ENCODE measurements at regions not wholly inside any gene's neighbourhood (a gene's known extent, or its start where the extent isn't known, plus 50 kb on each side); places are given as distances from the start of the nearest gene placed in this dataset.

DNA sequence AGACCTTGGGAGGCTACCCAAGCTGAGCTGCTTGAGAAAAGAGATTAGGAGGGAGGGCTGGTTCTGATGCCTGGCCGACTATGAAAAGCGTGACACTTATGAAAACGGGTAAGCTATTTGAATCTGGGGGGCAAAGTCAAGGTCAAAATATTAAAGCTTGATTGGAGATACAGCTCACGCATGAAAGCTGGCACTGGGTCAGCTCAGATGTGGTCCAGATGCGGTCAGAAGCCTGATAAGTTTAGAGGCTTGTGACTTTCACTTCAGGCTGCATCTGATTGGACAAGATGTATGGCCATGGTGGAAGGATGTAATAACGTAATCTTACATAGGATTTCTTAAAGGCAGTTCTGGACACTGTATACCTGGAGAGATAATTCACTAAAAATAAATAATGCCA, 690.3 kb downstream of the NTRK3 start:
- Histone ChIP-seq H3K4me3 (no peak overlapping the region), H3K36me3 (no peaks in the 10 kb centered on the region), H3K9me3 (no peaks in the 10 kb centered on the region), H3K27ac (no peak overlapping the region), H3K27me3 (no peaks in the 10 kb centered on the region), H3K4me1 (no peaks in the 10 kb centered on the region)
- ATAC-seq = no peak
- TF ChIP-seq POLR2A (IDR thresholded peaks at IDR 0.05) (no peak), POLR2AphosphoS5 (IDR thresholded peaks at IDR 0.05) (no peak), EP300 (IDR thresholded peaks at IDR 0.05) (no peak)
- TF ChIP-seq, protein P1, sequence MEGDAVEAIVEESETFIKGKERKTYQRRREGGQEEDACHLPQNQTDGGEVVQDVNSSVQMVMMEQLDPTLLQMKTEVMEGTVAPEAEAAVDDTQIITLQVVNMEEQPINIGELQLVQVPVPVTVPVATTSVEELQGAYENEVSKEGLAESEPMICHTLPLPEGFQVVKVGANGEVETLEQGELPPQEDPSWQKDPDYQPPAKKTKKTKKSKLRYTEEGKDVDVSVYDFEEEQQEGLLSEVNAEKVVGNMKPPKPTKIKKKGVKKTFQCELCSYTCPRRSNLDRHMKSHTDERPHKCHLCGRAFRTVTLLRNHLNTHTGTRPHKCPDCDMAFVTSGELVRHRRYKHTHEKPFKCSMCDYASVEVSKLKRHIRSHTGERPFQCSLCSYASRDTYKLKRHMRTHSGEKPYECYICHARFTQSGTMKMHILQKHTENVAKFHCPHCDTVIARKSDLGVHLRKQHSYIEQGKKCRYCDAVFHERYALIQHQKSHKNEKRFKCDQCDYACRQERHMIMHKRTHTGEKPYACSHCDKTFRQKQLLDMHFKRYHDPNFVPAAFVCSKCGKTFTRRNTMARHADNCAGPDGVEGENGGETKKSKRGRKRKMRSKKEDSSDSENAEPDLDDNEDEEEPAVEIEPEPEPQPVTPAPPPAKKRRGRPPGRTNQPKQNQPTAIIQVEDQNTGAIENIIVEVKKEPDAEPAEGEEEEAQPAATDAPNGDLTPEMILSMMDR (IDR thresholded peaks at IDR 0.05) = no peak
- 62 to 81% methylated on average over 6 of the region's 6 CpGs for WGBS, 2 donors (ENCODE audit: low coverage in 1 of 2)

DNA sequence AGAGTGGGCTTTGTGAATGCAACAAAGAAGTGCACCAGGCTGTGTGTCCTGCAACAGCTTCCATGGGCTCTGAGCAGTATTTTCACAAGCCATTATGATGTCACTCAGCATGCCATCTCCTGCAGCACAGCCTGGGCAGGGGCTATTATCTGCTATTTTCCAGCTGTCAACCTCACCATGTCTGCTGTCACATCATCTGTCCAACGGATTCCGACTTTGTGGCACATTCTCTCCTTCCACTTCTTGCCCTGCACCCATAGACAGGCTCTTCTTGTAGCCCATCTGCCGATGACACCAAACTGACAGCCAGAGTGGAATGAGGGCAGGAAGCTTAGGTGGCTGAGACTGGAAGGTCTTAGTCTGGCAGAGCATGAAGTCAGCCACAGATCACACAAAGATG, 691.9 kb downstream of the NTRK3 start:
- 40 to 50% methylated on average over 2 to 3 of the region's 3 CpGs for WGBS, 2 donors (ENCODE audit: low coverage in 1 of 2)
- Histone ChIP-seq H3K27ac (no peak overlapping the region), H3K4me1 (no peaks in the 10 kb centered on the region), H3K27me3 (no peaks in the 10 kb centered on the region), H3K9me3 (no peaks in the 10 kb centered on the region), H3K36me3 (no peaks in the 10 kb centered on the region), H3K4me3 (no peak overlapping the region)
- no peak for TF ChIP-seq EP300 (IDR thresholded peaks at IDR 0.05)
- TF ChIP-seq POLR2AphosphoS5 (IDR thresholded peaks at IDR 0.05) = no peak
- TF ChIP-seq, protein P1 (IDR thresholded peaks at IDR 0.05) = no peak
- TF ChIP-seq POLR2A (IDR thresholded peaks at IDR 0.05) = no peak
- ATAC-seq = no peak

DNA sequence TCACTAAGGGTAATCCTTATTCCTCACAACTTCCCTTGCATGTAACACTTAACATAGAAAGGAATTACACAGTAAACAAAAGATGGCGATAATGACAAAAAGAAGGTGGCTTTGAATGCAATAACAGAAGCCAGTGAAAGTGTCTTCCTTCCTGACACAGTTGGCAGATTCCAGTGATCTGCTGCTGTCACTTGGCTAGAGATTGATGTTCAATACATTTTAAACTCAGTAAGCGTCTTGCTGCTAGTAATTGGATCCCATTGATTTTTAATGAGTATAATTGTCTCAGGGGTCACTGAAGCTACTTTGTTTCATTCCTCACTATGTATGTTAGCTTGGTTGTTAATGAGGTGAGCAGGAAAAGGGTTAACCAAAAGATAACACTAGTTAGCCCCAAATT, 692.7 kb downstream of the NTRK3 start:
- Histone ChIP-seq H3K27me3 (no peaks in the 10 kb centered on the region), H3K4me3 (no peak overlapping the region), H3K4me1 (no peaks in the 10 kb centered on the region), H3K27ac (no peak overlapping the region), H3K36me3 (no peaks in the 10 kb centered on the region), H3K9me3 (no peaks in the 10 kb centered on the region)
- no peak for ATAC-seq
- WGBS, 2 donors (ENCODE audit: low coverage in 1 of 2) = 38 to 42% methylated on average over 1 to 2 of the region's 2 CpGs
- TF ChIP-seq, protein P1 (IDR thresholded peaks at IDR 0.05) = no peak
- no peak for TF ChIP-seq EP300 (IDR thresholded peaks at IDR 0.05)
- no peak for TF ChIP-seq POLR2A (IDR thresholded peaks at IDR 0.05)
- no peak for TF ChIP-seq POLR2AphosphoS5 (IDR thresholded peaks at IDR 0.05)

DNA sequence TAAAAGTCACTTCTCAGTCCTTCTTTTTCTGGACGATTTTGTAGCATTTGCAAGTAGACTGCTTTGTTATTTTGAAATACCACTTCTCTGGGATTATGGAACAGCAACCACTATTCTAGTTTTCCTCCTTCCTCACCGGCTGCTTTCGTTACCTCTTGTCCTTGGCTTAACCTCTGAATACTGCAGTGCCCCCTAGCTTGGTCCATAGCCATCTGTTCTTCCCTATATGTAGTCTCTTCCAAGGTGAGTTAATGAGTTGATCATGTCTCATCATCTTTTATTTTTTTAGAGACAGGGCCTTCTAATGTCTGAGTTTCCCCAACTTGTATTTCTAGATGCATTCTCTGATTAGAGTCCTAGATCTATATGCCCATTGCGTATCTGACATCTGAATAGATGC, 694.3 kb downstream of the NTRK3 start:
- 78 to 100% methylated on average over 1 to 4 of the region's 4 CpGs for whole genome bisulfite sequencing, 2 donors (ENCODE audit: low coverage in 1 of 2)
- ATAC-seq = no peak
- Histone ChIP-seq H3K36me3 (no peaks in the 10 kb centered on the region), H3K27ac (no peak overlapping the region), H3K4me1 (no peaks in the 10 kb centered on the region), H3K4me3 (no peak overlapping the region), H3K9me3 (no peaks in the 10 kb centered on the region), H3K27me3 (no peaks in the 10 kb centered on the region)
- TF ChIP-seq POLR2A (IDR thresholded peaks at IDR 0.05) = no peak
- no peak for TF ChIP-seq POLR2AphosphoS5 (IDR thresholded peaks at IDR 0.05)
- no peak for TF ChIP-seq EP300 (IDR thresholded peaks at IDR 0.05)
- TF ChIP-seq, protein P1 (IDR thresholded peaks at IDR 0.05) = no peak

DNA sequence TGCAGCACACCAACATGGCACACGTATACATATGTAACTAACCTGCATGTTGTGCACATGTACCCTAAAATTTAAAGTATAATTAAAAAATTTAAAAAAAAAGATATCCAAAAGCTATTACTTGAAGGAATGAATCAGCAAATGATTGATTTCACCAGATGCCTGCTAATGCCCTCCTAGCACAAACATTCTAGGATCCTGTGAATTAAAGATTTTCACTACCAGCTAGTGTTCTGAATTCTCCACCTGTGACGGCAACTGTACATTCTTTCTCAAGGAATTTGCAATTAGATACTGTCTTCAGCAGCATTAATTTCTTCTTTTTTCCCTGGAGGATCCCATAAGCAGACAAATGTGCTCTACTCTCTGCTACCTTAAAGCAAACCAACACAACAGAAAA, 694.9 kb downstream of the NTRK3 start:
- ATAC-seq = no peak
- H3K36me3 ChIP-seq = no peaks in the 10 kb centered on the region
- H3K9me3 ChIP-seq = no peaks in the 10 kb centered on the region
- H3K4me3 ChIP-seq = no peak overlapping the region
- H3K4me1 ChIP-seq = no peaks in the 10 kb centered on the region
- no peaks in the 10 kb centered on the region for H3K27me3 ChIP-seq
- WGBS, 2 donors (ENCODE audit: low coverage in 1 of 2) = 83 to 92% methylated on average over 2 of the region's 2 CpGs
- no peak for TF ChIP-seq EP300 (IDR thresholded peaks at IDR 0.05)
- no peak for TF ChIP-seq POLR2A (IDR thresholded peaks at IDR 0.05)
- TF ChIP-seq, protein P1 (IDR thresholded peaks at IDR 0.05) = no peak
- TF ChIP-seq POLR2AphosphoS5 (IDR thresholded peaks at IDR 0.05) = no peak
- H3K27ac ChIP-seq = no peak overlapping the region
